GM12892 (cell line): ENCODE measurements at regions not wholly inside any gene's neighbourhood (a gene's known extent, or its start where the extent isn't known, plus 50 kb on each side); places are given as distances from the start of the nearest gene placed in this dataset.

Experiments used
- POLR2A ChIP-seq: IDR thresholded peaks from 2 replicates; pipeline ENCODE4 v1.6.1; 2011; ENCODE audit warnings: low read depth, low read length, control low read depth
- POLR2AphosphoS5 ChIP-seq: IDR thresholded peaks from 2 replicates; pipeline ENCODE4 v1.6.1; 2011; ENCODE audit warnings: low read depth, low read length, control low read depth

GRCh38 chr5:87524217-87524616 is 111.5 kb upstream of the CCNH start:
- TF ChIP-seq POLR2AphosphoS5 (no peak), POLR2A (no peak)
